ENCODE measurements at regions not wholly inside any gene's neighbourhood (a gene's known extent, or its start where the extent isn't known, plus 50 kb on each side); places are given as distances from the start of the nearest gene placed in this dataset.

DNA sequence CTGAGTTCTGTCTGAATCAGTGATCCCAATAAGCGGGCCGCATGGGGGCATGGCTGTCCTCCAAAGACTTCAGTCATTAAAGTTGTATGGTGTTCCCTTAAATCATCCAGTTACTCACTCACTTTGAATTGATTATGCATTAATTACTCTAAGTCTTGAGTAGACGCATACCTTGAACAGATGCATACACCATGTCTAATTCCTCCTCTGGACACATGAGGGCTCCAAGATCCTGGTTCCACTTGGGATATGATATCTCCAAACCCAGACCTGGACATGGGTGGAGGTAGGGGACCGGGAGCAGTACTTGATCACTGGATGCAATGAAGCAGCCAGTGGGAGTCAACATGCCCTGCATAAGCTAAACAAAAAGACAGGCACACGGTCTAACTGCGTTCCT is 204.5 kb downstream of the FNDC1 start:
- Histone ChIP-seq H3K79me2 (ENCODE audit: insufficient read depth, low read length) (no peaks in the 10 kb centered on the region), H3K9ac (ENCODE audit: insufficient read depth, low read length, poor library complexity, severe bottlenecking) (no peak overlapping the region), H3K4me2 (replicated peaks; ENCODE audit: extremely low read depth, low read length, poor library complexity, severe bottlenecking) (no peak overlapping the region), H3K27me3 (ENCODE audit: control insufficient read depth in 2 of 2, insufficient read depth in 2 of 2, low read length in 2 of 2) (no peaks in the 10 kb centered on the region), H3K4me3 (replicated peaks in 1 of 3; ENCODE audit: low read depth in 2 of 3, low read length in 3 of 3) (no peak overlapping the region), H4K20me1 (ENCODE audit: insufficient read depth, low read length) (no peaks in the 10 kb centered on the region), H3K36me3 (replicated peaks in 1 of 2; ENCODE audit: control insufficient read depth in 1 of 2, insufficient read depth in 2 of 2, low read length in 2 of 2) (no peaks in the 10 kb centered on the region), H2AFZ (ENCODE audit: insufficient read depth, low read depth, low read length, poor library complexity, severe bottlenecking) (no peak overlapping the region), H3K9me3 (replicated peaks in 1 of 2; ENCODE audit: control insufficient read depth in 1 of 2, insufficient read depth in 1 of 2, low read length in 2 of 2) (peaks cover 0 to 33% of the 10 kb centered on the region in 2 donors), H3K4me1 (ENCODE audit: control insufficient read depth in 1 of 2, insufficient read depth in 2 of 2, low read length in 2 of 2) (no peaks in the 10 kb centered on the region), H3K27ac (ENCODE audit: low read depth in 1 of 2, low read length in 2 of 2) (no peak overlapping the region)
- intact Hi-C loops (cut with micrococcal nuclease) = no loop called here
- Mint-ChIP-seq H3K4me1 (no peaks in the 10 kb centered on the region), H3K4me3 (no peak overlapping the region), H3K9me3 (peaks cover 5 to 30% (median 16%) of the 10 kb centered on the region in 7 donors), H3K27ac (no peak overlapping the region), H3K27me3 (ENCODE audit: low read depth in 3 of 3) (peaks cover 0 to 4% (median 3%) of the 10 kb centered on the region in 3 donors), H3K36me3 (no peaks in the 10 kb centered on the region)
- WGBS (ENCODE audit: insufficient coverage) = 100% methylated on average over 3 of the region's 6 CpGs
- DNase-seq = no peak
- TF ChIP-seq, protein P1, sequence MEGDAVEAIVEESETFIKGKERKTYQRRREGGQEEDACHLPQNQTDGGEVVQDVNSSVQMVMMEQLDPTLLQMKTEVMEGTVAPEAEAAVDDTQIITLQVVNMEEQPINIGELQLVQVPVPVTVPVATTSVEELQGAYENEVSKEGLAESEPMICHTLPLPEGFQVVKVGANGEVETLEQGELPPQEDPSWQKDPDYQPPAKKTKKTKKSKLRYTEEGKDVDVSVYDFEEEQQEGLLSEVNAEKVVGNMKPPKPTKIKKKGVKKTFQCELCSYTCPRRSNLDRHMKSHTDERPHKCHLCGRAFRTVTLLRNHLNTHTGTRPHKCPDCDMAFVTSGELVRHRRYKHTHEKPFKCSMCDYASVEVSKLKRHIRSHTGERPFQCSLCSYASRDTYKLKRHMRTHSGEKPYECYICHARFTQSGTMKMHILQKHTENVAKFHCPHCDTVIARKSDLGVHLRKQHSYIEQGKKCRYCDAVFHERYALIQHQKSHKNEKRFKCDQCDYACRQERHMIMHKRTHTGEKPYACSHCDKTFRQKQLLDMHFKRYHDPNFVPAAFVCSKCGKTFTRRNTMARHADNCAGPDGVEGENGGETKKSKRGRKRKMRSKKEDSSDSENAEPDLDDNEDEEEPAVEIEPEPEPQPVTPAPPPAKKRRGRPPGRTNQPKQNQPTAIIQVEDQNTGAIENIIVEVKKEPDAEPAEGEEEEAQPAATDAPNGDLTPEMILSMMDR (IDR thresholded peaks at IDR 0.05) = no peak

DNA sequence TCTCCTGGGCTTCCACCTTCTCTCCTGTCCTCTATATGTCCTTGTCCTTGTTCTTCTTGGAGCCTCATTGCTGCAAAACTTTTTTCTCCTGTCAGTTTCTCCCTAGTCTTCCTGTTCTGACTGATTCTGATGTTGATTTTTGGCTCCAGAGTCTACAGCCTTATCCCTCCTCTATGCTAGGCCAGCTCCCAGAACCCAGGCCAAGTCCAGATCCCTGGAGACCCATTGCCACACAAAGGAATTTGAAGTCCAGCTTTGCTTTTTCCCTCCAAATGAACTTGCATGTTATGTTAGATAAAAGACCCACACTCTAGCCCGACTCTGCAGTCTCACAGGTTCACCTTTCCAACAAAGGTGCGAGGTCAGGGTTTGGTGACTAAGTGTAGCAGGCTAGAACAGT is 203.1 kb downstream of the FNDC1 start:
- H3K27ac Mint-ChIP-seq = no peak overlapping the region
- H3K79me2 ChIP-seq (ENCODE audit: insufficient read depth, low read length) = no peaks in the 10 kb centered on the region
- TF ChIP-seq, protein P1 (IDR thresholded peaks at IDR 0.05) = no peak
- no peaks in the 10 kb centered on the region for H3K4me1 Mint-ChIP-seq
- H2AFZ ChIP-seq (ENCODE audit: insufficient read depth, low read depth, low read length, poor library complexity, severe bottlenecking) = no peak overlapping the region
- H3K36me3 Mint-ChIP-seq = no peaks in the 10 kb centered on the region
- no peaks in the 10 kb centered on the region for H4K20me1 ChIP-seq (ENCODE audit: insufficient read depth, low read length)
- no peak overlapping the region for H3K4me2 ChIP-seq (replicated peaks; ENCODE audit: extremely low read depth, low read length, poor library complexity, severe bottlenecking)
- H3K9me3 Mint-ChIP-seq = peaks cover 3 to 30% (median 16%) of the 10 kb centered on the region in 7 donors
- intact Hi-C loops (cut with micrococcal nuclease) = no loop called here
- H3K4me1 ChIP-seq (ENCODE audit: control insufficient read depth in 1 of 2, insufficient read depth in 2 of 2, low read length in 2 of 2) = no peaks in the 10 kb centered on the region
- no peak overlapping the region for H3K4me3 ChIP-seq (replicated peaks in 1 of 3; ENCODE audit: low read depth in 2 of 3, low read length in 3 of 3)
- no peaks in the 10 kb centered on the region for H3K27me3 ChIP-seq (ENCODE audit: control insufficient read depth in 2 of 2, insufficient read depth in 2 of 2, low read length in 2 of 2)
- H3K9ac ChIP-seq (ENCODE audit: insufficient read depth, low read length, poor library complexity, severe bottlenecking) = no peak overlapping the region
- no peaks in the 10 kb centered on the region for H3K36me3 ChIP-seq (replicated peaks in 1 of 2; ENCODE audit: control insufficient read depth in 1 of 2, insufficient read depth in 2 of 2, low read length in 2 of 2)
- H3K4me3 Mint-ChIP-seq = no peak overlapping the region
- DNase-seq = no peak
- WGBS (ENCODE audit: insufficient coverage) = no CpG with 5 or more reads among the region's 2 CpGs
- peaks cover 0 to 33% of the 10 kb centered on the region in 2 donors for H3K9me3 ChIP-seq (replicated peaks in 1 of 2; ENCODE audit: control insufficient read depth in 1 of 2, insufficient read depth in 1 of 2, low read length in 2 of 2)
- no peak overlapping the region for H3K27ac ChIP-seq (ENCODE audit: low read depth in 1 of 2, low read length in 2 of 2)
- H3K27me3 Mint-ChIP-seq (ENCODE audit: low read depth in 3 of 3) = peaks cover 0 to 4% (median 1%) of the 10 kb centered on the region in 3 donors

All from CD14-positive monocyte (primary cell).